ENCODE measurements at regions not wholly inside any gene's neighbourhood (a gene's known extent, or its start where the extent isn't known, plus 50 kb on each side); places are given as distances from the start of the nearest gene placed in this dataset.

DNA sequence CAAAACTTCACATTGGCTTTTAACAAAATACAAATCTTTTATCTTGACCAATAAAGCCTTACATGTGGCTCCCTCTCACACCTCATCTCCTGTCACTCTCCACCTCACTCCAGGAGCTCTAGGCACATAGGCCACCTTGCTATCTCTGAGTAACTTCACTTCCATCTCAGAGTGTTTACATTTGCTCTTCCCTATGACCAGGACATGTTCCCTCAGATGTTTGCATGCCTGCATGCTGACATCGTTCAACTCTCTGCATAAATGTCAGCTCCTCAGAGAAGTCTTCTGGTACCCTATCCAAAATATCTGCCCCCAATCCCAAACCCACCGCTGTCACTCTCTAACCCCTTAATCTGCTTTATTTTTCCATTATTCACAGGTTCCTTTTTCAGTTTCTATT is 110.9 kb downstream of the TOMM20 start:
- no peak overlapping the region for H3K9ac ChIP-seq
- no peaks in the 10 kb centered on the region for H4K20me1 ChIP-seq (ENCODE audit: insufficient read depth)
- peaks cover 0 to 2% of the 10 kb centered on the region in 2 experiments; a peak in 3 of 4 replicates for H3K4me1 ChIP-seq (ENCODE audit: control insufficient read depth in 1 of 2, insufficient read depth in 2 of 2, low read depth in 1 of 2, low read length in 1 of 2)
- no peak for TF ChIP-seq NRF1 (IDR thresholded peaks at IDR 0.05; ENCODE audit: low read depth, low read length)
- H3K36me3 ChIP-seq (replicated peaks in 1 of 2; ENCODE audit: control insufficient read depth in 1 of 2, insufficient read depth in 2 of 2, low read length in 1 of 2) = peaks cover 0 to 3% of the 10 kb centered on the region in 2 experiments
- no peaks in the 10 kb centered on the region for H3K27me3 ChIP-seq (ENCODE audit: insufficient read depth)
- ChIA-PET POLR2A (no interaction called here), CTCF (interaction anchor here (0.7 to 1.5 kb wide), 4 partner anchors 19 to 518 kb away, joined by 3 to 7 read pairs (median 4); no protein-coding TSS in a partner anchor)
- H3K9me2 ChIP-seq = no peaks in the 10 kb centered on the region
- no peak overlapping the region for H3K4me3 ChIP-seq (ENCODE audit: low read depth in 2 of 2, low read length in 1 of 2)
- no peaks in the 10 kb centered on the region for H3K79me2 ChIP-seq (ENCODE audit: insufficient read depth)
- H3K27ac ChIP-seq (ENCODE audit: low read depth in 2 of 2, low read length in 1 of 2) = peak overlapping the region in 1 of 2 experiments; percentile 66; a peak in 2 of 4 replicates
- H3K9me3 ChIP-seq = no peaks in the 10 kb centered on the region
- DNase-seq = no peak
- no peak overlapping the region for H3K4me2 ChIP-seq
- 89% methylated on average over 2 of the region's 2 CpGs for WGBS (ENCODE audit: low lambda C conversion rate)
- H3F3A ChIP-seq (replicated peaks; ENCODE audit: insufficient read depth) = peaks cover 11% of the 10 kb centered on the region
- no peak overlapping the region for H2AFZ ChIP-seq (ENCODE audit: low read depth)

DNA sequence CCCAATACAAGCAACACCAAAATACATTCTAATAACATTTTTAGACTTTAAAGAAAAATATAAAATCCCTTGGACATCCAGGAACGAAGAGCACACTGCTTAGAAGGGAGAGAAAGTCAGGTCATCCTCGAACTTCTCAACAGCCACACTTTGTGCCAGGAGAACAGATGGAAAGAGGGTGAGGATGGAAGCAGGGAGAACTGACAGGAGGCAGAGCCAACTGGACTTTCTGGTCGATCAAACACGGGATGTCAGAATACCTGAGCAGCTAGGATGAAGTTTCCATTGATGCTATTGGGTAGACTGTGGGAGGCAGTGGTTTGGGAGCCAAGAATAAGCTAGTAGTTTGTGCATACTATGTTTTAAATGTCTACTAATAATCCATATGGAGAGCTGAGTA is 111.4 kb downstream of the TOMM20 start:
- Histone ChIP-seq H3K9me3 (no peaks in the 10 kb centered on the region), H3K36me3 (replicated peaks in 1 of 2; ENCODE audit: control insufficient read depth in 1 of 2, insufficient read depth in 2 of 2, low read length in 1 of 2) (peaks cover 0 to 3% of the 10 kb centered on the region in 2 experiments), H3K4me1 (ENCODE audit: control insufficient read depth in 1 of 2, insufficient read depth in 2 of 2, low read depth in 1 of 2, low read length in 1 of 2) (peaks cover 3 to 7% of the 10 kb centered on the region in 2 experiments; a peak in 3 of 4 replicates), H3K4me3 (ENCODE audit: low read depth in 2 of 2, low read length in 1 of 2) (no peak overlapping the region), H3K9ac (no peak overlapping the region), H4K20me1 (ENCODE audit: insufficient read depth) (no peaks in the 10 kb centered on the region), H3K9me2 (no peaks in the 10 kb centered on the region), H3K4me2 (no peak overlapping the region), H3F3A (replicated peaks; ENCODE audit: insufficient read depth) (peaks cover 16% of the 10 kb centered on the region), H3K79me2 (ENCODE audit: insufficient read depth) (no peaks in the 10 kb centered on the region), H3K27ac (ENCODE audit: low read depth in 2 of 2, low read length in 1 of 2) (peak overlapping the region in 1 of 2 experiments; percentile 66; a peak in 1 of 4 replicates), H3K27me3 (ENCODE audit: insufficient read depth) (no peaks in the 10 kb centered on the region), H2AFZ (ENCODE audit: low read depth) (no peak overlapping the region)
- POLR2A ChIA-PET = no interaction called here
- DNase-seq = no peak
- CTCF ChIA-PET = interaction anchor here (0.7 to 1.5 kb wide), 4 partner anchors 19 to 518 kb away, joined by 3 to 7 read pairs (median 4); no protein-coding TSS in a partner anchor
- WGBS (ENCODE audit: low lambda C conversion rate) = 97% methylated on average over 4 of the region's 4 CpGs
- TF ChIP-seq EP300 (IDR thresholded peaks at IDR 0.05; ENCODE audit: borderline replicate concordance in 1 of 2, low read depth in 1 of 2, low read length in 1 of 2) = no peak
- no peak for TF ChIP-seq RAD21 (IDR thresholded peaks at IDR 0.05; ENCODE audit: low read length)
- TF ChIP-seq, protein P1, sequence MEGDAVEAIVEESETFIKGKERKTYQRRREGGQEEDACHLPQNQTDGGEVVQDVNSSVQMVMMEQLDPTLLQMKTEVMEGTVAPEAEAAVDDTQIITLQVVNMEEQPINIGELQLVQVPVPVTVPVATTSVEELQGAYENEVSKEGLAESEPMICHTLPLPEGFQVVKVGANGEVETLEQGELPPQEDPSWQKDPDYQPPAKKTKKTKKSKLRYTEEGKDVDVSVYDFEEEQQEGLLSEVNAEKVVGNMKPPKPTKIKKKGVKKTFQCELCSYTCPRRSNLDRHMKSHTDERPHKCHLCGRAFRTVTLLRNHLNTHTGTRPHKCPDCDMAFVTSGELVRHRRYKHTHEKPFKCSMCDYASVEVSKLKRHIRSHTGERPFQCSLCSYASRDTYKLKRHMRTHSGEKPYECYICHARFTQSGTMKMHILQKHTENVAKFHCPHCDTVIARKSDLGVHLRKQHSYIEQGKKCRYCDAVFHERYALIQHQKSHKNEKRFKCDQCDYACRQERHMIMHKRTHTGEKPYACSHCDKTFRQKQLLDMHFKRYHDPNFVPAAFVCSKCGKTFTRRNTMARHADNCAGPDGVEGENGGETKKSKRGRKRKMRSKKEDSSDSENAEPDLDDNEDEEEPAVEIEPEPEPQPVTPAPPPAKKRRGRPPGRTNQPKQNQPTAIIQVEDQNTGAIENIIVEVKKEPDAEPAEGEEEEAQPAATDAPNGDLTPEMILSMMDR (IDR thresholded peaks at IDR 0.05) = no peak
- no peak for TF ChIP-seq GATA2 (CRISPR knock-in tag; IDR thresholded peaks at IDR 0.05)
- TF ChIP-seq MEF2A (IDR thresholded peaks at IDR 0.05; ENCODE audit: borderline replicate concordance, low read depth) = no peak
- no peak for TF ChIP-seq EZH2phosphoT487 (IDR thresholded peaks at IDR 0.05; ENCODE audit: borderline replicate concordance, low read depth)
- no peak for TF ChIP-seq SMC3 (IDR thresholded peaks at IDR 0.05; ENCODE audit: low read depth, low read length)
- TF ChIP-seq TAF1 (IDR thresholded peaks at IDR 0.05; ENCODE audit: borderline replicate concordance, low read depth, low read length) = no peak
- TF ChIP-seq, protein P2, sequence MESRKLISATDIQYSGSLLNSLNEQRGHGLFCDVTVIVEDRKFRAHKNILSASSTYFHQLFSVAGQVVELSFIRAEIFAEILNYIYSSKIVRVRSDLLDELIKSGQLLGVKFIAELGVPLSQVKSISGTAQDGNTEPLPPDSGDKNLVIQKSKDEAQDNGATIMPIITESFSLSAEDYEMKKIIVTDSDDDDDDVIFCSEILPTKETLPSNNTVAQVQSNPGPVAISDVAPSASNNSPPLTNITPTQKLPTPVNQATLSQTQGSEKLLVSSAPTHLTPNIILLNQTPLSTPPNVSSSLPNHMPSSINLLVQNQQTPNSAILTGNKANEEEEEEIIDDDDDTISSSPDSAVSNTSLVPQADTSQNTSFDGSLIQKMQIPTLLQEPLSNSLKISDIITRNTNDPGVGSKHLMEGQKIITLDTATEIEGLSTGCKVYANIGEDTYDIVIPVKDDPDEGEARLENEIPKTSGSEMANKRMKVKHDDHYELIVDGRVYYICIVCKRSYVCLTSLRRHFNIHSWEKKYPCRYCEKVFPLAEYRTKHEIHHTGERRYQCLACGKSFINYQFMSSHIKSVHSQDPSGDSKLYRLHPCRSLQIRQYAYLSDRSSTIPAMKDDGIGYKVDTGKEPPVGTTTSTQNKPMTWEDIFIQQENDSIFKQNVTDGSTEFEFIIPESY (IDR thresholded peaks at IDR 0.05; ENCODE audit: borderline replicate concordance, low read depth) = no peak
- TF ChIP-seq FOXJ3 (CRISPR knock-in tag; IDR thresholded peaks at IDR 0.05) = no peak
- no peak for TF ChIP-seq FOXM1 (IDR thresholded peaks at IDR 0.05; ENCODE audit: low read depth)
- no peak for TF ChIP-seq YY1 (IDR thresholded peaks at IDR 0.05; ENCODE audit: low read depth)
- TF ChIP-seq CHD2 (IDR thresholded peaks at IDR 0.05; ENCODE audit: low read length, partially characterized antibody) = no peak
- TF ChIP-seq, protein P3, sequence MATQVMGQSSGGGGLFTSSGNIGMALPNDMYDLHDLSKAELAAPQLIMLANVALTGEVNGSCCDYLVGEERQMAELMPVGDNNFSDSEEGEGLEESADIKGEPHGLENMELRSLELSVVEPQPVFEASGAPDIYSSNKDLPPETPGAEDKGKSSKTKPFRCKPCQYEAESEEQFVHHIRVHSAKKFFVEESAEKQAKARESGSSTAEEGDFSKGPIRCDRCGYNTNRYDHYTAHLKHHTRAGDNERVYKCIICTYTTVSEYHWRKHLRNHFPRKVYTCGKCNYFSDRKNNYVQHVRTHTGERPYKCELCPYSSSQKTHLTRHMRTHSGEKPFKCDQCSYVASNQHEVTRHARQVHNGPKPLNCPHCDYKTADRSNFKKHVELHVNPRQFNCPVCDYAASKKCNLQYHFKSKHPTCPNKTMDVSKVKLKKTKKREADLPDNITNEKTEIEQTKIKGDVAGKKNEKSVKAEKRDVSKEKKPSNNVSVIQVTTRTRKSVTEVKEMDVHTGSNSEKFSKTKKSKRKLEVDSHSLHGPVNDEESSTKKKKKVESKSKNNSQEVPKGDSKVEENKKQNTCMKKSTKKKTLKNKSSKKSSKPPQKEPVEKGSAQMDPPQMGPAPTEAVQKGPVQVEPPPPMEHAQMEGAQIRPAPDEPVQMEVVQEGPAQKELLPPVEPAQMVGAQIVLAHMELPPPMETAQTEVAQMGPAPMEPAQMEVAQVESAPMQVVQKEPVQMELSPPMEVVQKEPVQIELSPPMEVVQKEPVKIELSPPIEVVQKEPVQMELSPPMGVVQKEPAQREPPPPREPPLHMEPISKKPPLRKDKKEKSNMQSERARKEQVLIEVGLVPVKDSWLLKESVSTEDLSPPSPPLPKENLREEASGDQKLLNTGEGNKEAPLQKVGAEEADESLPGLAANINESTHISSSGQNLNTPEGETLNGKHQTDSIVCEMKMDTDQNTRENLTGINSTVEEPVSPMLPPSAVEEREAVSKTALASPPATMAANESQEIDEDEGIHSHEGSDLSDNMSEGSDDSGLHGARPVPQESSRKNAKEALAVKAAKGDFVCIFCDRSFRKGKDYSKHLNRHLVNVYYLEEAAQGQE (IDR thresholded peaks at IDR 0.05; ENCODE audit: low read depth, low read length) = no peak
- TF ChIP-seq, protein P4, sequence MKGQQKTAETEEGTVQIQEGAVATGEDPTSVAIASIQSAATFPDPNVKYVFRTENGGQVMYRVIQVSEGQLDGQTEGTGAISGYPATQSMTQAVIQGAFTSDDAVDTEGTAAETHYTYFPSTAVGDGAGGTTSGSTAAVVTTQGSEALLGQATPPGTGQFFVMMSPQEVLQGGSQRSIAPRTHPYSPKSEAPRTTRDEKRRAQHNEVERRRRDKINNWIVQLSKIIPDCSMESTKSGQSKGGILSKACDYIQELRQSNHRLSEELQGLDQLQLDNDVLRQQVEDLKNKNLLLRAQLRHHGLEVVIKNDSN (IDR thresholded peaks at IDR 0.05; ENCODE audit: borderline replicate concordance, low read depth) = no peak

Data from SK-N-SH (cell line).